B cell (primary cell): ENCODE measurements at regions not wholly inside any gene's neighbourhood (a gene's known extent, or its start where the extent isn't known, plus 50 kb on each side); places are given as distances from the start of the nearest gene placed in this dataset.
"Not testable (repeated sequence)": the region's sequence is repeated elsewhere in the genome, so short reads cannot be mapped to it uniquely, and the experiment has no call there.

Experiments
- EZH2 ChIP-seq: IDR thresholded peaks from 2 replicates; pipeline ENCODE4 v1.6.1; 2012; ENCODE audit warnings: borderline replicate concordance, low read depth, mild to moderate bottlenecking, moderate library complexity, low read length; ENCODE audit not compliant: insufficient read depth, poor library complexity, severe bottlenecking
- TF ChIP-seq, protein P1 (sequence below): fragments of 200-600 bp; IDR thresholded peaks from one replicate; pipeline ENCODE4 v1.8.0; 2022; ENCODE audit warnings: antibody characterized with exemption, mild to moderate bottlenecking

DNA sequence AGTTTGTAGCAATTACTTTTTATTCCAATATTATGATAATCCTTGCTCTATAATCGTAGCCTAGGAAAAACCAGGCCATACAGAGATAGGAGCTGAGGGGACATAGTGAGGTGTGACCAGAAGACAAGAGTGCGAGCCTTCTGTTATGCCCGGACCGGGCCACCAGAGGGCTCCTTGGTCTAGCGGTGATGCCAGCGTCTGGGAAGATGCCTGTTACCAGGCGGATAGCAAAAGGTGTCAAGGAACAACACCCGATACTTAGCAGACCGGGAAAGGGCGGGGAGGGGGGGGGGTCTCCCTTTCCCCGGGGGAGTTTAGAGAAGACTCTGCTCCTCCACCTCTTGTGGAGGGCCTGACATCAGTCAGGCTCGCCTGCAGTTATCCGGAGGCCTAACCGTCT lies 67.1 kb upstream of the MUC20 start:
- TF ChIP-seq, protein P1, sequence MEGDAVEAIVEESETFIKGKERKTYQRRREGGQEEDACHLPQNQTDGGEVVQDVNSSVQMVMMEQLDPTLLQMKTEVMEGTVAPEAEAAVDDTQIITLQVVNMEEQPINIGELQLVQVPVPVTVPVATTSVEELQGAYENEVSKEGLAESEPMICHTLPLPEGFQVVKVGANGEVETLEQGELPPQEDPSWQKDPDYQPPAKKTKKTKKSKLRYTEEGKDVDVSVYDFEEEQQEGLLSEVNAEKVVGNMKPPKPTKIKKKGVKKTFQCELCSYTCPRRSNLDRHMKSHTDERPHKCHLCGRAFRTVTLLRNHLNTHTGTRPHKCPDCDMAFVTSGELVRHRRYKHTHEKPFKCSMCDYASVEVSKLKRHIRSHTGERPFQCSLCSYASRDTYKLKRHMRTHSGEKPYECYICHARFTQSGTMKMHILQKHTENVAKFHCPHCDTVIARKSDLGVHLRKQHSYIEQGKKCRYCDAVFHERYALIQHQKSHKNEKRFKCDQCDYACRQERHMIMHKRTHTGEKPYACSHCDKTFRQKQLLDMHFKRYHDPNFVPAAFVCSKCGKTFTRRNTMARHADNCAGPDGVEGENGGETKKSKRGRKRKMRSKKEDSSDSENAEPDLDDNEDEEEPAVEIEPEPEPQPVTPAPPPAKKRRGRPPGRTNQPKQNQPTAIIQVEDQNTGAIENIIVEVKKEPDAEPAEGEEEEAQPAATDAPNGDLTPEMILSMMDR: peak; percentile 63
- TF ChIP-seq EZH2: not testable (repeated sequence)
